B cell (primary cell): ENCODE measurements at regions not wholly inside any gene's neighbourhood (a gene's known extent, or its start where the extent isn't known, plus 50 kb on each side); places are given as distances from the start of the nearest gene placed in this dataset.

Experiments used
- ATAC-seq: fragments of 200-7000 bp; cut with Tn5 transposase; one replicate; pipeline ENCODE4 v1.10.0; 2021; ENCODE audit warnings: low read depth, mild to moderate bottlenecking, moderate number of reproducible peaks, moderate library complexity
- CTCF ChIA-PET: fragments of 350-600 bp; sonication (Branson Sonifier 250); formaldehyde crosslinking; loops from one replicate; lab custom pipeline; 2021; ENCODE audit warnings: antibody characterized with exemption, inconsistent platforms; lab: Charles Lee
- POLR2A ChIA-PET: fragments of 350-600 bp; sonication (Branson Sonifier 250); formaldehyde crosslinking; loops from one replicate; lab custom pipeline; 2021; ENCODE audit warnings: antibody characterized with exemption; lab: Charles Lee
- DNase-seq: peaks from one replicate; pipeline ENCODE4 v3.0.0; 2013
- H2AFZ ChIP-seq: 2 replicates; pipeline ENCODE4 v1.6.1; 2012; ENCODE audit warnings: mild to moderate bottlenecking, low read depth, low read length; ENCODE audit not compliant: insufficient read depth, poor library complexity, severe bottlenecking
- H3K27ac ChIP-seq, 2 donors: 1 replicate in 1 of 2; 2 replicates in 1 of 2; pipeline ENCODE4 v1.5.1; 2012 to 2013; ENCODE audit warnings: low read length in 2 of 2, mild to moderate bottlenecking in 2 of 2, moderate library complexity in 1 of 2
- H3K27me3 ChIP-seq, 4 experiments: fragments of 200-600 bp in 1 of 4; sonication (generic) in 1 of 4; replicated peaks in 1 of 4; 1 replicate in 2 of 4; 2 replicates in 2 of 4; pipeline versions ENCODE4 v1.6.1 to v1.7.0; 2013 to 2016; ENCODE audit warnings: low read length in 3 of 4, mild to moderate bottlenecking in 2 of 4, mixed read lengths in 1 of 4, moderate library complexity in 1 of 4; ENCODE audit not compliant: insufficient read depth in 4 of 4, control insufficient read depth in 3 of 4; ENCODE audit errors: control extremely low read depth in 1 of 4
- H3K36me3 ChIP-seq, 2 experiments: replicated peaks in 1 of 2; 1 replicate in 1 of 2; 2 replicates in 1 of 2; pipeline versions ENCODE4 v1.6.1 to v1.7.1; 2013; ENCODE audit warnings: low read length in 1 of 2; ENCODE audit not compliant: insufficient read depth in 2 of 2, control insufficient read depth in 1 of 2; ENCODE audit errors: control extremely low read depth in 1 of 2, extremely low read depth in 1 of 2
- H3K4me1 ChIP-seq, 2 donors: fragments of 200-600 bp in 1 of 2; sonication (generic) in 1 of 2; 1 replicate in 1 of 2; 2 replicates in 1 of 2; pipeline versions ENCODE4 v1.5.1 to v1.6.1; 2013 to 2017; ENCODE audit warnings: low read length in 2 of 2; ENCODE audit not compliant: control insufficient read depth in 2 of 2, insufficient read depth in 2 of 2
- H3K4me2 ChIP-seq: replicated peaks from 2 replicates; pipeline ENCODE3; 2012; ENCODE audit warnings: mild to moderate bottlenecking, low read depth, low read length; ENCODE audit not compliant: poor library complexity, severe bottlenecking
- H3K4me3 ChIP-seq, 5 experiments: fragments of 200-600 bp in 1 of 5; sonication (generic) in 1 of 5; 1 replicate in 3 of 5; 2 replicates in 2 of 5; pipeline versions ENCODE4 v1.5.1 to v1.7.0; 2011 to 2016; ENCODE audit warnings: low read length in 4 of 5, mild to moderate bottlenecking in 4 of 5, low read depth in 2 of 5, control low read depth in 1 of 5, moderate library complexity in 1 of 5; ENCODE audit not compliant: insufficient read depth in 1 of 5; ENCODE audit errors: control extremely low read depth in 1 of 5, extremely low read depth in 1 of 5
- H3K79me2 ChIP-seq: fragments of 200-600 bp; sonication (generic); one replicate; pipeline ENCODE4 v1.6.0; 2016; ENCODE audit warnings: low read length; ENCODE audit not compliant: control insufficient read depth, insufficient read depth
- H3K9ac ChIP-seq: fragments of 200-600 bp; sonication (generic); 2 replicates; pipeline ENCODE4 v1.6.1; 2017; ENCODE audit warnings: mild to moderate bottlenecking, low read length, moderate library complexity
- H3K9me3 ChIP-seq, 3 donors: one replicate each; pipeline versions ENCODE4 v1.6.1 to v1.7.1; 2013; ENCODE audit warnings: low read length in 2 of 3; ENCODE audit not compliant: control insufficient read depth in 2 of 3, insufficient read depth in 1 of 3; ENCODE audit errors: control extremely low read depth in 1 of 3
- H4K20me1 ChIP-seq: 2 replicates; pipeline ENCODE4 v1.6.0; 2012; ENCODE audit warnings: mild to moderate bottlenecking, low read length; ENCODE audit not compliant: insufficient read depth, control insufficient read depth, poor library complexity, severe bottlenecking
- H3K27ac Mint-ChIP-seq: one replicate; pipeline ENCODE4 v1.8.0; 2021; ENCODE audit warnings: mixed read lengths
- H3K27me3 Mint-ChIP-seq: one replicate; pipeline ENCODE4 v1.8.0; 2021; ENCODE audit warnings: mixed read lengths
- H3K4me1 Mint-ChIP-seq: one replicate; pipeline ENCODE4 v1.8.0; 2021; ENCODE audit warnings: mixed read lengths
- H3K4me3 Mint-ChIP-seq: one replicate; pipeline ENCODE4 v1.8.0; 2021; ENCODE audit warnings: mixed read lengths
- H3K9me3 Mint-ChIP-seq: one replicate; pipeline ENCODE4 v1.8.0; 2022; ENCODE audit warnings: mixed read lengths; ENCODE audit not compliant: insufficient read depth
- CTCF ChIP-seq: fragments of 200-600 bp; IDR thresholded peaks from one replicate; pipeline ENCODE4 v1.8.0; 2022; ENCODE audit warnings: antibody characterized with exemption, mild to moderate bottlenecking
- EZH2 ChIP-seq: IDR thresholded peaks from 2 replicates; pipeline ENCODE4 v1.6.1; 2012; ENCODE audit warnings: borderline replicate concordance, low read depth, mild to moderate bottlenecking, moderate library complexity, low read length; ENCODE audit not compliant: insufficient read depth, poor library complexity, severe bottlenecking
- WGBS: methylation state at CpG from one replicate; pipeline ENCODE4 v1.1.5; 2013; ENCODE audit warnings: missing lambda C conversion rate; ENCODE audit not compliant: insufficient coverage; 5-methylcytosine and 5-hydroxymethylcytosine counted together
- intact Hi-C: fragments of 100-400 bp; cut with micrococcal nuclease; formaldehyde crosslinking; loops from one replicate; pipeline ENCODE4 v1.10.0; 2022

DNA sequence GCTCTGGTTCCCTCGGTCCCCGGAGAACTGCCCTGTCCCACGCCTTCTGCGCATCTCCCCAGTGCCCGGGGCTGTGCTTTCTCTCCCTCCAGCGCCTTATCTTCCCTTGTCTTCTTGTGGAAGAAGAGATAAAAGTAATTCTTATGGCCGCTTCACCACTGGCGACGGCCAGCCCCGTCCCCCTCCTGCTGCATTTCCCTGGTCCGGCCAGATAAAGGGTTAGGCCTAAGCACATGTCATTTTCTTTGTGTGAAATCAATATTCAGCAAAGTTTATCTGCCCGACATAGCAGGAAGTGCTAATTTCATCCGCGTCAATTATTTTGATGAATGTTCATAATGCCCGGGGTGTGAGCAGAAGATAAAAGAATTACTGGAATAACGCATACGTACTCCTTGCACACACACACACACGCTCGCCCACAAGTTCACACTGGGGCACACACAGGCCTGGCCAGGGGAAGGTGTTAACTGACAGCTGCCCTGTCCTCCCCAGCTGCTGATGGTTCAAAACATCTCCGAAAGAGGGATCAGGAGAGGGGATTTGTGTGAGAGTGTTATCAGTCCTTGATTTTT, 177.7 kb upstream of the LHX5 start:
- Histone ChIP-seq H2AFZ (no peak overlapping the region), H3K9me3 (peaks cover 0 to 5% (median 0%) of the 10 kb centered on the region in 3 donors), H3K4me2 (no peak overlapping the region), H3K27me3 (peaks cover 0 to 11% (median 0%) of the 10 kb centered on the region in 4 experiments), H3K4me3 (no peak overlapping the region), H3K4me1 (no peaks in the 10 kb centered on the region), H3K9ac (no peak overlapping the region), H3K79me2 (no peaks in the 10 kb centered on the region), H4K20me1 (no peaks in the 10 kb centered on the region), H3K36me3 (no peaks in the 10 kb centered on the region), H3K27ac (no peak overlapping the region)
- Mint-ChIP-seq H3K4me1 (no peaks in the 10 kb centered on the region), H3K27me3 (peaks cover 45% of the 10 kb centered on the region), H3K4me3 (no peak overlapping the region), H3K27ac (no peak overlapping the region), H3K9me3 (no peaks in the 10 kb centered on the region)
- intact Hi-C loops, result no loop called here
- ATAC-seq (no peak), DNase-seq (no peak)
- ChIA-PET CTCF (no interaction called here), POLR2A (no interaction called here)
- no peak for TF ChIP-seq CTCF
- TF ChIP-seq EZH2, result no peak
- 38% methylated on average over 9 of the region's 20 CpGs for WGBS

- DNase-seq (no peak), ATAC-seq (no peak)
- Histone ChIP-seq H3K79me2 (no peaks in the 10 kb centered on the region), H3K27ac (no peak overlapping the region), H2AFZ (no peak overlapping the region), H3K9me3 (no peaks in the 10 kb centered on the region), H3K4me1 (no peaks in the 10 kb centered on the region), H3K9ac (no peak overlapping the region), H3K4me3 (no peak overlapping the region), H3K4me2 (no peak overlapping the region), H3K36me3 (no peaks in the 10 kb centered on the region), H3K27me3 (peaks cover 0 to 11% (median 0%) of the 10 kb centered on the region in 4 experiments), H4K20me1 (no peaks in the 10 kb centered on the region)
- whole genome bisulfite sequencing, result 79% methylated on average over 3 of the region's 4 CpGs
- Mint-ChIP-seq H3K4me3 (no peak overlapping the region), H3K27me3 (peaks cover 53% of the 10 kb centered on the region), H3K27ac (no peak overlapping the region), H3K9me3 (no peaks in the 10 kb centered on the region), H3K4me1 (no peaks in the 10 kb centered on the region)
- no peak for TF ChIP-seq CTCF
- TF ChIP-seq EZH2, result no peak
- ChIA-PET POLR2A (no interaction called here), CTCF (no interaction called here)
- intact Hi-C loops, result no loop called here
Measured at GRCh38 chr12:113647048-113647447, 175.4 kb upstream of the LHX5 start.
